ENCODE measurements at regions not wholly inside any gene's neighbourhood (a gene's known extent, or its start where the extent isn't known, plus 50 kb on each side); places are given as distances from the start of the nearest gene placed in this dataset.

- Histone ChIP-seq H3K27ac (ENCODE audit: low read depth, low read length) (no peak overlapping the region), H4K91ac (replicated peaks; ENCODE audit: insufficient read length, low read length) (no peak overlapping the region)
- CTCF ChIA-PET (ENCODE audit: partially characterized antibody): no interaction called here
- no peak for TF ChIP-seq SP2 (IDR thresholded peaks at IDR 0.05; ENCODE audit: low read length)
- no peak for TF ChIP-seq PHF8 (conservative IDR thresholded peaks at IDR 0.05; ENCODE audit: low read depth, low read length)
- no peak for TF ChIP-seq ZNF274 (IDR thresholded peaks at IDR 0.05; ENCODE audit: borderline replicate concordance, extremely low read depth, low read length)
- TF ChIP-seq YY1 (IDR thresholded peaks at IDR 0.05; ENCODE audit: low read depth, low read length): no peak
- no peak for TF ChIP-seq HDAC6 (IDR thresholded peaks at IDR 0.05; ENCODE audit: low read depth, low read length)
- no peak for TF ChIP-seq HDAC2 (IDR thresholded peaks at IDR 0.05; ENCODE audit: borderline replicate concordance in 1 of 2, low read depth in 2 of 2, low read length in 2 of 2)
- TF ChIP-seq TEAD4 (IDR thresholded peaks at IDR 0.05; ENCODE audit: low read depth, low read length): no peak
- no peak for TF ChIP-seq ATF3 (IDR thresholded peaks at IDR 0.05; ENCODE audit: insufficient read depth, low read depth, low read length)
- TF ChIP-seq POLR2A (IDR thresholded peaks at IDR 0.05; ENCODE audit: control extremely low read depth in 1 of 2, low read depth in 2 of 2, low read length in 2 of 2): no peak
- TF ChIP-seq TAF7 (optimal IDR thresholded peaks at IDR 0.05; ENCODE audit: borderline replicate concordance, low read depth, low read length): no peak
- TF ChIP-seq KDM1A (IDR thresholded peaks at IDR 0.05; ENCODE audit: borderline replicate concordance, low read length): no peak
- TF ChIP-seq SIX5 (IDR thresholded peaks at IDR 0.05; ENCODE audit: low read depth, low read length): no peak
- no peak for TF ChIP-seq BACH1 (IDR thresholded peaks at IDR 0.05; ENCODE audit: low read length)
- TF ChIP-seq SIN3A (conservative IDR thresholded peaks at IDR 0.05 in 1 of 2, IDR thresholded peaks at IDR 0.05 in 1 of 2; ENCODE audit: low read depth in 1 of 2, low read length in 2 of 2): no peak
Observed at GRCh38 chr2:57181315-57182038, 865.1 kb upstream of the VRK2 start.

More at GRCh38 chr2:57181315-57182038, 865.1 kb upstream of the VRK2 start:
- Histone ChIP-seq H2AK5ac (ENCODE audit: low read depth, low read length) (no peak overlapping the region), H3K4me3 (ENCODE audit: extremely low read depth in 1 of 4, insufficient read depth in 2 of 4, low read depth in 3 of 4, low read length in 4 of 4) (no peak overlapping the region), H3K18ac (ENCODE audit: extremely low read depth, low read length) (no peak overlapping the region), H3K27me3 (replicated peaks in 1 of 4; ENCODE audit: control insufficient read depth in 3 of 4, extremely low read depth in 1 of 4, insufficient read depth in 3 of 4, low read length in 3 of 4) (no peaks in the 10 kb centered on the region), H4K8ac (ENCODE audit: extremely low read depth, insufficient read depth, low read length) (no peak overlapping the region), H2BK15ac (ENCODE audit: low read length) (no peak overlapping the region), H3K56ac (replicated peaks; ENCODE audit: insufficient read length, low read depth, low read length) (no peak overlapping the region), H3K9ac (replicated peaks in 1 of 4; ENCODE audit: extremely low read depth in 1 of 4, low read depth in 3 of 4, low read length in 3 of 4) (no peak overlapping the region), H3K23me2 (ENCODE audit: low read depth, low read length) (no peaks in the 10 kb centered on the region), H3K9me3 (ENCODE audit: insufficient read depth in 2 of 2, low read depth in 1 of 2, low read length in 1 of 2) (no peaks in the 10 kb centered on the region), H4K5ac (ENCODE audit: insufficient read length, low read depth, low read length) (no peak overlapping the region), H3K4me2 (ENCODE audit: insufficient read depth in 1 of 2, low read depth in 2 of 2, low read length in 2 of 2) (no peak overlapping the region), H3K14ac (ENCODE audit: insufficient read length) (no peak overlapping the region), H2BK5ac (ENCODE audit: low read depth, low read length) (no peak overlapping the region), H3K79me2 (ENCODE audit: control insufficient read depth in 1 of 2, insufficient read depth in 2 of 2, low read length in 2 of 2) (no peaks in the 10 kb centered on the region), H3K4ac (replicated peaks; ENCODE audit: insufficient read length, low read depth, low read length) (no peak overlapping the region), H3K4me1 (replicated peaks in 1 of 4; ENCODE audit: control insufficient read depth in 3 of 4, insufficient read depth in 4 of 4, low read length in 3 of 4) (peaks cover 0 to 6% (median 0%) of the 10 kb centered on the region in 4 experiments; a peak in 1 of 7 replicates), H2AFZ (ENCODE audit: low read length) (no peak overlapping the region), H3K23ac (ENCODE audit: insufficient read length) (no peak overlapping the region), H2BK12ac (ENCODE audit: low read depth, low read length) (no peak overlapping the region), H2BK120ac (replicated peaks; ENCODE audit: low read depth, low read length) (no peak overlapping the region), H3K36me3 (ENCODE audit: control insufficient read depth in 2 of 4, insufficient read depth in 4 of 4, low read length in 3 of 4) (no peaks in the 10 kb centered on the region), H4K20me1 (replicated peaks in 1 of 2; ENCODE audit: control insufficient read depth in 1 of 2, insufficient read depth in 2 of 2, low read length in 2 of 2) (no peaks in the 10 kb centered on the region), H3K79me1 (ENCODE audit: low read depth, low read length) (no peaks in the 10 kb centered on the region), H2BK20ac (ENCODE audit: low read length) (no peak overlapping the region)
- no peak for DNase-seq (ENCODE audit: low read depth in 1 of 2, low spot score in 2 of 2)
- FAIRE-seq: no peak
- WGBS, 2 experiments (ENCODE audit: extremely low coverage in 1 of 2, insufficient coverage in 1 of 2, insufficient read length in 1 of 2, insufficient replicate concordance in 2 of 2, low coverage in 1 of 2, low lambda C conversion rate in 2 of 2, missing lambda C conversion rate in 1 of 2): 97% methylated on average over 1 of the region's 1 CpG; no CpG with 5 or more reads in 1 of the 2 experiments
- POLR2A ChIA-PET (ENCODE audit: partially characterized antibody): no interaction called here

Data from H1 (cell line).